Erythroblast (primary cell): ENCODE measurements at regions not wholly inside any gene's neighbourhood (a gene's known extent, or its start where the extent isn't known, plus 50 kb on each side); places are given as distances from the start of the nearest gene placed in this dataset.

Source experiments
- GATA1 ChIP-seq: IDR thresholded peaks from 2 replicates; pipeline ENCODE4 v1.6.1; 2011; ENCODE audit warnings: low read depth, mild to moderate bottlenecking, control low read depth, low read length, moderate library complexity
- POLR2A ChIP-seq: IDR thresholded peaks from 2 replicates; pipeline ENCODE4 v1.6.1; 2011; ENCODE audit warnings: mild to moderate bottlenecking, low read length

GRCh38 chr4:115437739-115438138 is 324.3 kb upstream of the NDST4 start:
- no peak for TF ChIP-seq POLR2A
- TF ChIP-seq GATA1: no peak
